HT1080 (cell line): ENCODE measurements at regions not wholly inside any gene's neighbourhood (a gene's known extent, or its start where the extent isn't known, plus 50 kb on each side); places are given as distances from the start of the nearest gene placed in this dataset.
"Not testable (repeated sequence)": the region's sequence is repeated elsewhere in the genome, so short reads cannot be mapped to it uniquely, and the experiment has no call there.

Source experiments
- DNase-seq: peaks from one replicate; pipeline ENCODE4 v3.0.0-alpha.2; 2015; ENCODE audit warnings: low read depth

DNA sequence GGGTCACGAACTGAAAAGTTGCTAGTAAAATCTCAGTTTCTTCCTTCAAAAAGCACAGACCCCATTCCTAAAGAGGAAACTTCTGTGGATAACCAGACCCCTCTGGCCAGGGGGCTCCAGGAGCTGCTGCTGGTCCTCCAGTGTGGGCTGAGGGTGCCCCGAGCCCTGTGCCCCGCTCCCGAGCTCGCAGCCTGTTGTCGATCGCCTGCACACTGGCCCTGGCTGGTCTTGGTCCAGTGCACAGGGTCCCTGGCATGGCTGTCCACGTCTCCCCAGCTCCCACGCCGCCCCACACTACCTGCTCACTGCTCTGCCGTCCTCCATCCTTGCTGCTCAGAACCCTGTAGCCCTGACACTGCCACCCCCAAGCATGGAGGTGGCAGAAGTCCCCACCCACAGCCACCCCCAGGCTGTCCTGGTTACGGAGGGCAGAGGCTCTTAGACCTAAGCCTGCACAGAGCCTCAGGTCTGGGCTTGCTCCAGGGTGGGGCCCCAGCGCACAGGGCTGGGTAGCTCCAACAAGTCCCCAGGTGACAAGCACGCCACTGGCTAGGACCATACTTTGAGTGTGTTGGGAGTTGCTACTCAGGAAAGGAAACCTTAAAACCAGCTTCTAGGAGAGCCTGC lies 87.0 kb downstream of the PLXNA1 start:
- no peak for DNase-seq

DNA sequence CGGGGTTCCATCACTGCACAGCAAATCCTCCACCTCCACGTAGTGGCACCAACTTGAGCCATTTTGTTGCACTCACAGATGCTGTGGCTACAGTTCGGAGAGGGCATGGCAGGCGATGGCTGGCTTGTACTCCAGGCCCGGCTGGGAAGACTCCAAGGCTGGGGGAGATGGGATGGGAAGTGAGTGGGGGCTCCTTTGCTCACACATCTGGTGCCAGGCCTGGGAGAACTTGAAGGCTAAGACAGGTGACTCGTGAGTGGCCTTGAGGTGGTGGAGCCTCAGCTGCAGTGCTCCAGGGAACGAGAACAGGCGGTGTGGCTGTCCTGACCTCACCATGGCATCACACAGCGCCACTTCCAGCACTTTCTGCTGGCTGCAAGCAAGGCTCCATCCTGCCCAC lies 87.9 kb downstream of the PLXNA1 start:
- no peak for DNase-seq

DNA sequence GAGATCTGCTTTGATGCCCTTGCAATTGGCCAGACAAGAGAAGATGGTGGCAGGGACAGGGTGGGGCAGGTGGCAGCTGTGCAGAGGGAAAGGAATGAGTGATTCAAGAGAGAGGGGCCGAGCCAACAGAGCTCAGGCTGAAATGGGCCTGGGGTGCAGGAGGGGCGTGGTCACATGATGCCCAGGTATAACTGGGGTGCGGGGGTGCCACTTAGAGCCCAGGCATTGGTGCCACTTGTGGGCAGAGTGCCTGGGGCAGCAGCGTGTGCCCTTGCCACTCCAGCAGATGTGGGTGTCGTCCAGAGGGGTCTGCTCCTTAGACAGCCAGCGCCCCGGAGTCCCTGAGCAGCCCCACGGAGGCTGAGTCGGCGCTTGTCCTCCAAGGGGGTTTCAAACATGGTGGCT lies 88.7 kb downstream of the PLXNA1 start:
- DNase-seq, result no peak

DNA sequence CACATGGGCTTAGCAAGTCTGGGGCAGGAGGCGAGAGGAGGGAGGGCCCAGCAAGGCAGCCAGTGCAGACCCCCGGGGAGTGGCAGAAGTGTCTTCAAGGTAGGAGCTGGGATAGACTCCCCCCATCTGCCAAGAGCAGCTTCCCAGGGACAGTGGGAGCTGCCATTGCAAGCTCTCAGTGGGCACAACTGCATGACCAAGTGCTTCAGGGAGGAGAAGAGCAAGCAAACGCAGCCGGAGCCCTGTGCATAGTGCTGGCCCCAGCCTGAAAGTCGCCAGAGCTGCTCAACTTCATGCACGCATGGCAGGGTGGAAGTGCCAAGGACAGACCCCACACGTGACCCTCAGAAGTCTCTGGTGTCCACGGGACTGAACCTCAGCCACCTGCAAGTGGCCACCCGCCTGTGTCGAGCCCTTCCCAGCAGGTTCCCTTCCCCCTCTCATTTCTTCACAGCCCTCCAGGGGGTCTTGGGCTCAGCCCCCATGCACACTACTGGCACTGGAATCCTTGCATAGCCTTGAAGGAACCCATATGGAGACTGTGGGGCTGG lies 89.4 kb downstream of the PLXNA1 start:
- DNase-seq, result no peak

DNA sequence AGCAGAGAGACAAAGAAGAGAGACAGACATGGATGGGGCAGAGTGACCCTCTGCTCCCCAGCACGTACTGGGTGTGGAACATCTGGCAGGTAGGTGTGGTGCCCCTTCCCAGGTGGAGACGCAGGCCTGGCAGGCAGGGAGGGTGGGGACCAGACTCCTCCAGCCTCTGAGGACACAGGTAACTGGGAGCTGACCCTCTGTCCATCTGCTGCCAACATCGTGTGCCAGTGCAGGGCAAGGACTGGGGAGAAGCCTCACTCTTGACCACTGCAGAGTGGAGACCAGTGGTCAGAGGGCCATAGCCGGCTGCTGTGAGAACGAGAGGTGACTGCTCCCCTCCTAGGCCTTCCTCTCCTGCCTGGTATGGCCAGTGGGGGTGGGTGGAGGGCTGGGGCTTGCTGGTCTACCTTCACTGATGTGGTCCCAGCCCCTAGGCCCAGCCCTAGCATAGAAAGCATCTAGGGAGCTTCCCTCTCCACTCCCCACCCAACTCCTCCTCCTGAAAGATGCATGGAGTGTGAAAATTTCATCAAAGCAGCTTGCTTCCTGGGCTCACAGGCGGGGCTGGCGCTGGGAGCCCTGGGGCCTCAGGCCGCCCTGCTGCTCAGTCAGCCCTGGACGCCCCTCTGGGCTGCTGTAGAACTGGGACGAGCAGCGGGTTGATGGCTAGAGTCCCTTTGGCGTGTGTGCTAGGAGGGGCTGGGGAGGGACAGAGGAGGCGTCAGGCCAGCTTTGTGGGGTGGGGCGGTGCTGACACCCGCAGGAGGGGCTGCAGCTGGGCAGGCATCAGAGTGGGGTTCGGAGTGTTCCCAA lies 90.3 kb downstream of the PLXNA1 start:
- no peak for DNase-seq

DNA sequence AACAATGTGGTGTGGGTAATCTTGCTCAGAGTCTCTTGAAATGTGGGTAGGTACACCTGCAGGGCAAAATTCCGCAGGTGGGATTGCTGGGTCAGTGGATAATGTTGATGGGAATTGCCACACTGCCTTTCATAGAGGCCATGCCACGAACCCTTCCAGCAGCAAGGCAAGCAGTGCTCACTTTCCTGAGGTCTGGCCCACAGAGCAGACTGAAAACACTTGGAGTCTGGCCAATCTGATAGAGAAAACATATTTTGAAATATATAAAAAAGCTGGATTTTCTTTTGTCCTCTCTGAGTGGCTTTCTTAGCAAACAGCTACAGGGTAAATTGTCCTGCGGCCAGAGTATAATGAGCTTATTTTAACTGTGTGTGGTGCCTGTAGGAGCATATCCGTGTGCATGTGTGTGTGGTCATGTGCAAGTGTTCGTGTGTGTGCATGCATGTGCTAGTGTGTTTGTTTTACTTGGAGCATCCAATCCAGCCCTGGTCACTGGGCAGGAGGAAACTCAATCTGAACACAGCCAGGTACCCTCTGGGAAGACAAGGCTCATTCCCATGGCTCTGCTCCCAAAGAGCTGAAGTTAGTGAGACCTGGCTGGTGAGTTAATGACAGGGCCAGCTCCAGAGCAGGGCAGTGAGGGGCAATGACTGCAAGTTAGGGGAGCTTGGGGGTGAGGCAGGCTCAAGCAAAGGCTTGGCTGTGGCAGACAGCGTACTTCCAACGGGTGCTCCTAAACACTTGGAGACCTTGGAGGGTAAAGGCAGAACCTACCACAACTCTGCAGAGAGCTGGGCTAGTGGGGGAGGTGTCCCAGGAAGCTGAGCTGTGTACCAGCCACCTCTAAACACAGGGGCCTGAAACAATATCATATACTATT lies 91.3 kb downstream of the PLXNA1 start:
- no peak for DNase-seq

DNA sequence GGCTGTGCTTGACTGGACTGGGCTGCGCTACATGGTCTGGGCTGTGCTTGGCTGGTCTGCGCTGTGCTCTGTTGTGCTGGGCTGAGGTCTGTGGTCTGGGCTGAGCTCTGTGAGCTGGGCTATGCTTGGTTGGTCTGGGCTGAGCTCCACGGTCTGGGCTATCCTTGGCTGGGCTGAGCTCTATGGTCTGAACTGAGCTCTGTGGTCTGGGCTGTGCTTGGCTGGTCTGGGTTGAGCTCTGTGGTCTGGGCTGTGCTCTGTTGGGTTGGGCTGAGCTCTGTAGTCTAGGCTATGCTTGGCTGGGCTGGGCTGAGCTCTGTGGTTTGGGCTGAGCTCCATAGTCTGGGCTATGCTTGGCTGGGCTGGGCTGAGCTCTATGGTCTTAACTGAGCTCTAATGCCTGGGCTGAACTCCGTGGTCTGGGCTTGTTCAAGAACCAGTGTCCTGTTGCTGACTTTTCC lies 92.0 kb downstream of the PLXNA1 start:
- peak; percentile 94 for DNase-seq

DNA sequence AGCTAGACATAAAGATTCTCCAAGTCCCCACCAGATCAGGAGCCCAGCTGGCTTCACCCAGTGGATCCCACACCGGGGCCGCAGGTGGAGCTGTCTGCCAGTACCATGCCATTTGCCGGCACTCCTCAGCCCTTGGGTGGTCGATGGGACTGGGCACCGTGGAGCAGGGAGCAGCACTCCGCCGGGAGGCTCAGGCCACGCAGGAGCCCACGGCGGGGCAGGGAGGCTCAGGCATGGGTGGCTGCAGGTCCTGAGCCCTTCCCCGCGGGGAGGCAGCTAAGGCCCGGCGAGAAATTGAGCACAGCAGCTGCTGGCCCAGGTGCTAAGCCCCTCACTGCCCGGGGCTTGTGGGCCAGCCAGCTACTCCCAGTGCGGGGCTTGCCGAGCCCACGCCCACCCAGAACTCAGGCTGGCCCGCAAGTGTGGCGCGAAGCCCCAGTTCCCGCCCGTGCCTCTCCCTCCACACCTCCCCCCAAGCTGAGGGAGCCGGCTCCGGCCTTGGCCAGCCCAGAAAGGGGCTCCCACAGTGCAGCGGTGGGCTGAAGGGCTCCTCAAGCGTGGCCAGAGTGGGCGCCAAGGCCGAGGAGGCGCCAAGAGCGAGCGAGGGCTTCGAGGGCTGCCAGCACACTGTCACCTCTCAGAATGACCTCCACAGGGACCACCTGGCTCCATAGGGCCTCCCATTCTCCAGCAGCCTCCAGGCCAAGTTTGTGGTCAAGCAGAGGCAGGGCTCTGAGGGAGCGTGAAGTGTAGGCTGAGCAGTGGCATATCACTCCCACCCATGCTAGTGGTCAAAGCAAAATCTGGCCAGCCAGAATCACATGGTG lies 93.5 kb downstream of the PLXNA1 start:
- DNase-seq, result not testable (repeated sequence)

DNA sequence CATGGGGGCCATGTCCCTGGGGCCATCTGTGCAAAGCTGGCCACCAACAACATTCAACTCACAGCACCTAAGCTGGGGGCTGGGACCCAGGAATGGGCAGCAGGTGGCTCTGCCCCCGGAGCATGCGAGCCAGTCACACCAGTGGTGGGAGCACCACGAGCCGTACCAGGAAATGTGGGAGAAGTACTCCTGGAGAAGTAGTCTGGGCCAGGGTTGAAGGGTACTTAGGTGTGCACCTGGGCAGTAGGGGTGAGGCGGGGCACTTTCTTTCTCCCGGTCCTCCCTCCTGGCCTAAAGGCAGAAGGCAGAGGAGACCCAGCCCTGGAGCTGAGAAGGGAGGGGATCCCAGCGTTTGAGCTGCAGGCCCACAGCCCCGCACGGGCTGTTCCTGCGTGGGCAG lies 94.2 kb downstream of the PLXNA1 start:
- no peak for DNase-seq

DNA sequence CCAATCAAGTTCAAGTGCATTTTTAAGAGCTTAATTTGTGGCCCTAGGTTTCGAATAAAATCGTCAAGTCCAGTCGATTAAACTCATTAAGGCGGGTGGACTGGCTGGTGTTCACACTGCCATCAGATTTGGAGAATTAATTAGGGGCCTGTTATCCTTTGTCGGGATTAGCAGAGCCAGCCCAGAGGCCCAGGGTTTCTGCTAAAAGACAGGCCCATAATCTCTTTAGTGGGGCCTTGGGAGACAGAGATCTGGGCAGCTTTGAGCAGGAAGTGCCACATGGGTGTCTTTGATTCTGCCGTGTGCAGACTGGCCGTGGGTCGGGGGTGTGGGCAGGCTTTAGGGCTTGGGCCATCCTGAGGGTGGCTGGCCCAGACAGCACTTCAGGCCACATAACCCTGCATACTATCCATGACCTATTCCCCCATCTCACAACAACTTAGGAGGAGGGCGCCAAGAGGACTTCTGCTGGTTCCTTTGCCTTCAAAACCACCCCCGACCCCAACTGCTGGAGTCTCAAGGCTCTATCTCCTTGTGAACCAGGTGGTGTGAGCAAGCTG lies 94.7 kb downstream of the PLXNA1 start:
- DNase-seq, result no peak

DNA sequence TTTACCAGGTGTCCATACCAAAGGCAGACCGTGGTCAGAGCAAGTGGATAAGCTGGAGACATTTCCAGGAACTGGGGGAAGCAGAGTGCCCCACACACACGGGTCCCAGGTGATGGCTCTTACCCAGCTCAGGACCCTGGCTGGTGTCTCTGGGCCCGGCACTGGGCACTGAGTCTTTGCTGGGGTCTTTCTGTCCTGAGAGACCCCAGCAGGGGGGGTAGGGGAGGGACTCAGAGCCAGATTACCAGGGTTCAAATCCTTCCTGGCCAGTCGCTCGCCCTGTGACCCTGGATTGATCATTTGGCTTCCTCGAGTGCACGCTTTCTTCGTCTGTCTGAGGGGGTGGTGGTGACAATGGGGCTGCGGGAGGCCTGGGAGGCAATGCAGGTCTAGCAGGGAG lies 95.7 kb downstream of the PLXNA1 start:
- DNase-seq, result no peak

DNA sequence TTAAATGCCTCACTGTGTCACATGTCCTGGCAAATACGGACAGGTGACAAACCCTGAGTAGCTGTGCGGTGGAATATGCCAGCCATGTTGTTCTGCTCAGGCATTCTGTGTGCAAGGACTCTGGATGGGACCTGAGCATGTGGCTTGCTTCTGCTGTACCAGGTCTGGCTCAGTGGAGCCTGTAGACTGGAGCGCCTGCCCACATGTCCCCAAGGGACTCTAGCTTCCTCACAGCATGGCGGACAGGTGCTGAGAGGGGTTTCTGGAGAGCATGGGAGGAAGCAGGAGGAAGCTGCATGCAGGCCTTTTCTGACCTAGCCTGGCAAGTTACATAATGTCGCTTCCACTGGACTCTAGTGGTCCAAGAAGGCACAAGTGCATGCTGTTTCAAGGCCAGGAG lies 96.3 kb downstream of the PLXNA1 start:
- DNase-seq, result no peak

DNA sequence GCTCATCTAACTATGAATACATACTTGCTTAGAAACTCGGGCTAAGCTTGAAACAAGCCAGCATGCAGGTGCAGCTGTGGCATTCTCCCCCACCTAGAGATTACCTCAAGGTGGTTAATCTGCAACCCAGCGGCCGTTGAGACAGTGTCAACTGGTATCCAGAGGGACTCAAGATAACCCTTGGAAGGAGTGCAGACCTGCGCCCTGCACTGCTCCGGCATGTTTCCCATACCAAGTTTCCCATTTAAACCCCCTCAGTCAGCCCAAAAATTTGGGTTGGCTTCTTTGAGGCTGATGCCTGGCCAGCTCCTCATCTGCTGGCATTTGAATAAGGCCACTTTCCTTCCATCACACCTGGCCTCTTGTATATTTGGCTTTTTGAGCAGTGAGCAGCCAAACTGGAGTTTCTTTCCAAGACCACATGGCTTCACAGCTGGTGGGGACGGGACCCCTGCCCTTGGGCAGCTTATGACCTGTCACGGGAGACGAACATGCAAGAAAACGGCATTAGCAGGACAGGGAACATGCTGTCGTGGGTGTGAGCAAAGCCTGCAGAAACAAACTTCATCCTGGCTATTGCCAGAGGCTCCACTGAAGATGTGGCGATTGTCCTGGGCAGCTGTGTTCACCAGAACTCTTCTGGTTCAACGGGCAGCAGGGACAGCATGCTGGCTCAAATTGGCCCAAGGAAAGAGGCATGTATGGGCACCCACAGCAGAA lies 98.2 kb downstream of the PLXNA1 start:
- no peak for DNase-seq

DNA sequence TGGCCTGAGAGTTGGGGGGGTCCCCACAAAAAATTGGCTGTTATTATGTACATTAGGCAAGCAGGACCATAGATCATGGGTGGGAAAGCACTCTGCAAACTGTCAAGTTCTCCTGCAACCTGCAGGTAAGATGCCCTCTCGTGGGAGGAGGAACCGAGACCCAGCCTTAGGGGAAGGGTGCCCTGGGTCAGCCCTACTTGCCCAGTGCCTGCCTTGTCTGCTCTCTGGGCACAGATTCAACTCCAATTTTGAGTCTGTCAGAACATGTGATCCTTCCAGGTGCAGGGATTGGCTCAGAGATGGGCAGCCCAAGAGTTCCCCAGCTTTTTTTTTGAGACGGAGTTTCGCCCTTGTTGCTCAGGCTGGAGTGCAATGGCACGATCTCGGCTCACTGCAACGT lies 99.2 kb downstream of the PLXNA1 start:
- no peak for DNase-seq

DNA sequence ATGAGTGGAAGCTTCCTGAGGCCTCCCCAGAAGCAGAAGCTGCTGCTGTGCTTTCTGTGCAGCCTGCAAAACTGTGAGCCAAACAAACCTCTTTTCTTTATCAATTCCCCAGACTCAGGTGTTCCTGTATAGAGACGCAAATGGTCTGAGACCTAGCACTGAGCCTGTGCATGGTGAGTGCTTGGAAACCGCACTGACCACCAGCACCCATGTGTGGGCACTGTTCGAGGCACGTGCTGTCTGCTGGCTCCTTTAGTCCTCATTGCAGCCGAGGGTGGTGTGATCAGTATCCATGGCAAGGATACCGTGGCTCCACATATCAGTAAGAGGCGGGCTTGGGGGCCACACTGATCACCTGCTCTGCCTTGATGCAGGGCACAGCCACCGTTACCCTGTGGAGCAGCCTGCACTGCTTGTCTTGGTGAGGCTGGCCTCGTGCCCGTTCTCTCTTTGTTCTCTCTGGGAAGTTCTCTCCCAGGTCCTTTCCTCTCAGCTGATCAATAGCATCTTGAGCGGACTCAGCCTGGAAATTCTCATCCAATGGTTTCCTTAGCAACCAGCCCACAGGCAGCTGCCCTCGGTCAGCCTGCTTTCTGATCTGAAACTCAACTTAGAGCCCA lies 101.0 kb downstream of the PLXNA1 start:
- DNase-seq, result no peak

DNA sequence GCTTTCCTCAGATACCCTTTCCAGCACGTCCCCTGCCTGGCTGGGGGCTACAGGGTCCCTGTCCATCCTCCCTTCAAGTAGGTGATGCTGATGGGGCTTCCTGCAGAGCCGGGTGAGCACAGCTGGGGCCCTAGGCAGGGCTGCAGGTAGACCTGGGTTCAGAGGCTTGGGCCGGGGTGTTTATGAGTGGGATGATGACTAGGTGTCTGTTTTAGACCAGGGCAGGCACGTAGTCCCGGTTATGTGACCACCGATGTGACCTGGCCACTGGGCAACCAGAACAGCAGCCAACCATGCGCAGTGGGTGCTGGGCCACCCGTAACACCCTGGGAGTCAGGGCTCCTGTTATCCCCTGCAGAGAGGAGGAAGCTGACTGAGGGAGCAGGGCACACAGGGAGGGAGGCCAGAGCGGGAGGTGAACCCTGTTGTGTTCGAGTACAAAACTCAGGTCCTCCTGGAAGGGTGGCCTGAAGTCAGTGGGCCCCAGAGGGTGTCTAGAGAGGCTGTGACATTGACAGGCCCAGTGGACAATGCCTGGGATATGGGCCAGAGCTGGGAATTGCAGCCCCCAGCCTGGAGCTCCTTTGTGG lies 101.6 kb downstream of the PLXNA1 start:
- DNase-seq, result no peak

DNA sequence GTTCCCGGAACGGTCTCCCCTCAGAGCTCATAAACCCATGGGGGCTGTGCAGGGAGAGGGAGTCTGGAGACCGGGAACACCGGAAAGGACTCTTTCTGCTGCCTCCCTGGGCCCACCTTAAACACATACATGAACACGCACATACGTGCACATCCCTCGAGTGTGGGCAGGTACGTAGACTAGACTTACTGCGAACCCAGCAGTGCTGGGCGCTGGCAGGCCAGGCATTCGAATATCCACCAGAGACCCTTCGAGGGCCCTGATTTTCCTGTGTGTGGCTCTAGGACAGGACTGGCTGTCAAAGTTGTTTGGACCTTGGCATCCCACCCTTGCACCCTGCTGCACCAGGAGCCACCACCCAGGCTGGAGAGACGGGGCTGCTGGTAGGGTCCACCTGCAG lies 102.7 kb downstream of the PLXNA1 start:
- DNase-seq, result no peak

DNA sequence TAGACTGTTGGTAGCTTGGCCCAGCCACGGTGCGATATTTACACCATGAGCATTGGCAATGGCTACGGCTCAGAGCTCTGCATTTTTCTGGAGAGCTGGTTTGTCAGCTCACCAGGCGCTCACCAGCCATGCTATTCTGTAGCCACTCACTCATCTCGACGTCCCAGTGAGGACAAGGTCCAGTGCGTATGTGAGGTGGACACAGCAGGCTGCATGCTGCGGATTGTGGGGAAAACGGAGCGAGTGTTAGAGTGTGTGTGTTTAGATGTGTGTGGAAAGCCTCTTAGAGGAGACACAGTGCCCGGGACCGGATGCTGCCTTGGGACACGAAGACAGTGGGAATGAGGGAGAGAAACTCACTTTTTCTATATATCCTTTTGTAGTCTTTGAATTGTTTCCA lies 103.7 kb downstream of the PLXNA1 start:
- not testable (repeated sequence) for DNase-seq

DNA sequence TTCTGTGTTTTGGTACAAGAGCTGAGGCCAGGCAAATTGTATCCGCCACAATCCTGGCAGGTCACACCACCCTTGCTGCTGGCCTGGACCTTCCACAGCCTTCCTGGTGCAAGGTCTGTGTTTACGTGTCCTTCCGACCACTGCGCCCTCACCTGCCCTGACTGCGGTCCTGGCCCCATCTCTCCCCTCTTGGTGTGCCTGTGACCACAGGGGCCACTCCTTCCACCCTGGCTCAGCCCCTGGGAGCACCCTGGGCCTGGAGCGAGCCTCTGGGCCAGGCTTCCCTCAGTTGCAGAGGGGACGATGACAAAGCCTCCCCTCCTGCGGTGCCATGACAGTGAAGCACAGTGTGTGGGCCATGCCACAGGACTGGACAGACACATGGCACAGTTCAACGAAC lies 104.5 kb downstream of the PLXNA1 start:
- no peak for DNase-seq
